B cell (primary cell): ENCODE measurements at regions not wholly inside any gene's neighbourhood (a gene's known extent, or its start where the extent isn't known, plus 50 kb on each side); places are given as distances from the start of the nearest gene placed in this dataset.

Experiments
- EZH2 ChIP-seq: IDR thresholded peaks from 2 replicates; pipeline ENCODE4 v1.6.1; 2012; ENCODE audit warnings: borderline replicate concordance, low read depth, mild to moderate bottlenecking, moderate library complexity, low read length; ENCODE audit not compliant: insufficient read depth, poor library complexity, severe bottlenecking
- TF ChIP-seq, protein P1 (sequence below): fragments of 200-600 bp; IDR thresholded peaks from one replicate; pipeline ENCODE4 v1.8.0; 2022; ENCODE audit warnings: antibody characterized with exemption, mild to moderate bottlenecking

DNA sequence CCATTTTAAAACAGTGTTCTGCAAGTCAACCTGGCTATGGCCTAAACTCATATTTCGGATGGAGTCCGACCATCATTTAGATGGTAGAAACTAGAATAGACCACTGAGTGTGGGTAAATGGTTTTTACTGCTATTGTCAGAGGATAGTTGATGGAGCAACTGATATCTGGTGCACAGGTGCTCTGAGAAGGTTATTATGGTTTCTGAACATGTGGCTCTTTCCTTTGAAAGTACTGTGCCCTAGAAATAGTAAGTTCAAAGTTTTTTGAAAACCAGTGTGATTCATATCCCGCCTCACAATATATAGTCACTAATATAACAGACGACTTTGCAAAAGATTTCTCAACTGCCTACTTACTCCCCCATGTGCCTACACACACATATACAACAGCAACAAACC lies 64.4 kb upstream of the BTG1 start:
- TF ChIP-seq, protein P1, sequence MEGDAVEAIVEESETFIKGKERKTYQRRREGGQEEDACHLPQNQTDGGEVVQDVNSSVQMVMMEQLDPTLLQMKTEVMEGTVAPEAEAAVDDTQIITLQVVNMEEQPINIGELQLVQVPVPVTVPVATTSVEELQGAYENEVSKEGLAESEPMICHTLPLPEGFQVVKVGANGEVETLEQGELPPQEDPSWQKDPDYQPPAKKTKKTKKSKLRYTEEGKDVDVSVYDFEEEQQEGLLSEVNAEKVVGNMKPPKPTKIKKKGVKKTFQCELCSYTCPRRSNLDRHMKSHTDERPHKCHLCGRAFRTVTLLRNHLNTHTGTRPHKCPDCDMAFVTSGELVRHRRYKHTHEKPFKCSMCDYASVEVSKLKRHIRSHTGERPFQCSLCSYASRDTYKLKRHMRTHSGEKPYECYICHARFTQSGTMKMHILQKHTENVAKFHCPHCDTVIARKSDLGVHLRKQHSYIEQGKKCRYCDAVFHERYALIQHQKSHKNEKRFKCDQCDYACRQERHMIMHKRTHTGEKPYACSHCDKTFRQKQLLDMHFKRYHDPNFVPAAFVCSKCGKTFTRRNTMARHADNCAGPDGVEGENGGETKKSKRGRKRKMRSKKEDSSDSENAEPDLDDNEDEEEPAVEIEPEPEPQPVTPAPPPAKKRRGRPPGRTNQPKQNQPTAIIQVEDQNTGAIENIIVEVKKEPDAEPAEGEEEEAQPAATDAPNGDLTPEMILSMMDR, result no peak
- TF ChIP-seq EZH2, result no peak
